ENCODE measurements at regions not wholly inside any gene's neighbourhood (a gene's known extent, or its start where the extent isn't known, plus 50 kb on each side); places are given as distances from the start of the nearest gene placed in this dataset.

DNA sequence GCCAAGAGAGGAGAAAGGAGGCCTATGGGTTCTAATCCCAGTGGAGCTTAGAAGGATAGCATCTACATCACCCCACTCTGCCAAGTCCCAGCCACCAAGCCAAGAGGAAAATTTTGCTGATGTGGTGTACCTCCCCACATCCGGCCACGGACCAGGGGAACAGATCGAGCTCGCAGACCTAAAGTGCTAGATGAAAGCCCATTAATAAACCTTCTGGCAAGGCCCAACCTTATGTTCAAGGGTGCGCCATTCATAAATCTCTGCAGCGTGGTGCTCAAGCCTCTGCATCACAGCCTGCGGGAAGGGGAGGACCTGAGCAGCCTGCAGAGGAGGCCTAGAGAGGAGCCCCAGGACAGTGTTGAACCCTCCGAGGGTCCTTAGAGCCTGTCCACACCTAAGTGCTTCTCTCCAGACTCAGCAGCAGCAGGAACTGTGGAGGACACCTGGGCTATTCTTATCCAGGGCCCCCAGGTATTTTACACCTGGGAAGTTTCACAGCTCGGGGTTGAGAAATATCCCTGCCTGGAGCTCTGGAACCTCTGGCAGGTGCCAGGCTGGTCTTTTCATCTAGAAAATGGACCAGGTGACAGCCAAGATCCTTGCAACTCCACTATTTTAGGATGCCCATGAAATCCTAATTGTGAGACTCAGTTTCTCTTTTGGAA, 68.0 kb downstream of the MRPL46 start:
- H4K8ac ChIP-seq (replicated peaks; ENCODE audit: insufficient read length, low read depth, low read length): no peak overlapping the region
- no peak overlapping the region for H2BK20ac ChIP-seq (ENCODE audit: low read depth, low read length, poor library complexity, severe bottlenecking)
- H3K79me2 ChIP-seq (ENCODE audit: insufficient read depth, low read length): no peaks in the 10 kb centered on the region
- no peak overlapping the region for H2BK12ac ChIP-seq (ENCODE audit: insufficient read length, low read depth, low read length)
- H3K79me1 ChIP-seq (ENCODE audit: insufficient read depth, low read depth, low read length, poor library complexity, severe bottlenecking): no peaks in the 10 kb centered on the region
- no peak overlapping the region for H3K4ac ChIP-seq (ENCODE audit: low read depth, low read length)
- no peak overlapping the region for H3K4me3 Mint-ChIP-seq
- WGBS (ENCODE audit: extremely low coverage, insufficient read length, low lambda C conversion rate): no CpG with 5 or more reads among the region's 9 CpGs
- no peaks in the 10 kb centered on the region for H3K9me3 ChIP-seq (ENCODE audit: control insufficient read depth, low read depth, low read length)
- no peak overlapping the region for H3K18ac ChIP-seq (ENCODE audit: insufficient read length, low read depth, low read length)
- peaks cover 19 to 34% of the 10 kb centered on the region in 2 experiments for H3K4me1 Mint-ChIP-seq
- H3K23me2 ChIP-seq (ENCODE audit: insufficient read length, low read depth, low read length, poor library complexity, severe bottlenecking): no peaks in the 10 kb centered on the region
- H4K91ac ChIP-seq (ENCODE audit: insufficient read length, low read depth, low read length): no peak overlapping the region
- H3K36me3 Mint-ChIP-seq (ENCODE audit: insufficient read depth in 1 of 3, low read depth in 3 of 3): peaks cover 0 to 8% (median 0%) of the 10 kb centered on the region in 3 experiments; a peak in 2 of 7 replicates
- no peak for DNase-seq
- peaks cover 9% of the 10 kb centered on the region for H3K4me1 ChIP-seq (ENCODE audit: insufficient read depth, low read length)
- TF ChIP-seq, protein P1, sequence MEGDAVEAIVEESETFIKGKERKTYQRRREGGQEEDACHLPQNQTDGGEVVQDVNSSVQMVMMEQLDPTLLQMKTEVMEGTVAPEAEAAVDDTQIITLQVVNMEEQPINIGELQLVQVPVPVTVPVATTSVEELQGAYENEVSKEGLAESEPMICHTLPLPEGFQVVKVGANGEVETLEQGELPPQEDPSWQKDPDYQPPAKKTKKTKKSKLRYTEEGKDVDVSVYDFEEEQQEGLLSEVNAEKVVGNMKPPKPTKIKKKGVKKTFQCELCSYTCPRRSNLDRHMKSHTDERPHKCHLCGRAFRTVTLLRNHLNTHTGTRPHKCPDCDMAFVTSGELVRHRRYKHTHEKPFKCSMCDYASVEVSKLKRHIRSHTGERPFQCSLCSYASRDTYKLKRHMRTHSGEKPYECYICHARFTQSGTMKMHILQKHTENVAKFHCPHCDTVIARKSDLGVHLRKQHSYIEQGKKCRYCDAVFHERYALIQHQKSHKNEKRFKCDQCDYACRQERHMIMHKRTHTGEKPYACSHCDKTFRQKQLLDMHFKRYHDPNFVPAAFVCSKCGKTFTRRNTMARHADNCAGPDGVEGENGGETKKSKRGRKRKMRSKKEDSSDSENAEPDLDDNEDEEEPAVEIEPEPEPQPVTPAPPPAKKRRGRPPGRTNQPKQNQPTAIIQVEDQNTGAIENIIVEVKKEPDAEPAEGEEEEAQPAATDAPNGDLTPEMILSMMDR (conservative IDR thresholded peaks at IDR 0.05): no peak
- no peak overlapping the region for H2BK120ac ChIP-seq (ENCODE audit: low read depth, low read length, poor library complexity, severe bottlenecking)
- H3K27me3 ChIP-seq (ENCODE audit: insufficient read depth, low read length): no peaks in the 10 kb centered on the region
- H2AFZ ChIP-seq (ENCODE audit: low read length): no peak overlapping the region
- H3T11ph ChIP-seq (ENCODE audit: low read length): no peak overlapping the region
- H2BK15ac ChIP-seq (ENCODE audit: low read depth, low read length): no peak overlapping the region
- no peak overlapping the region for H3K9ac ChIP-seq (ENCODE audit: extremely low read depth, insufficient read length, low read length)
- H3K14ac ChIP-seq (ENCODE audit: insufficient read depth, low read length): no peak overlapping the region
- H3K27ac ChIP-seq (ENCODE audit: insufficient read length, low read depth, low read length): no peak overlapping the region
- H2BK5ac ChIP-seq (ENCODE audit: insufficient read length, low read length): no peak overlapping the region
- H3K23ac ChIP-seq (ENCODE audit: insufficient read length, low read depth, low read length): no peak overlapping the region
- no peak overlapping the region for H4K5ac ChIP-seq (ENCODE audit: insufficient read length, low read depth, low read length)
- no peaks in the 10 kb centered on the region for H4K20me1 ChIP-seq (ENCODE audit: control insufficient read depth, insufficient read depth, insufficient read length)
- H3K56ac ChIP-seq (ENCODE audit: insufficient read length, low read depth, low read length): no peak overlapping the region
- no peak overlapping the region for H2AK5ac ChIP-seq (ENCODE audit: insufficient read length, low read length)
- no peak overlapping the region; a peak in 1 of 7 replicates for H3K27ac Mint-ChIP-seq
- H3K9me3 Mint-ChIP-seq: peaks cover 0 to 4% of the 10 kb centered on the region in 2 experiments; a peak in 1 of 5 replicates
- H3K4me2 ChIP-seq (ENCODE audit: insufficient read depth, insufficient read length, low read length): no peak overlapping the region
- peaks cover 5% of the 10 kb centered on the region for H3K27me3 Mint-ChIP-seq (ENCODE audit: low read depth)

Data from H9 (cell line).